Ishikawa (cell line): ENCODE measurements at regions not wholly inside any gene's neighbourhood (a gene's known extent, or its start where the extent isn't known, plus 50 kb on each side); places are given as distances from the start of the nearest gene placed in this dataset.

Source experiments
- CEBPB ChIP-seq: IDR thresholded peaks from 2 replicates; pipeline ENCODE4 v1.6.1; 2012
- CREB1 ChIP-seq: IDR thresholded peaks from 2 replicates; pipeline ENCODE4 v1.6.1; 2012; ENCODE audit warnings: low read depth
- EGR1 ChIP-seq: IDR thresholded peaks from 2 replicates; pipeline ENCODE4 v1.6.1; 2012
- EP300 ChIP-seq: IDR thresholded peaks from 2 replicates; pipeline ENCODE4 v1.6.1; 2012; ENCODE audit warnings: borderline replicate concordance
- FOXM1 ChIP-seq: IDR thresholded peaks from 2 replicates; pipeline ENCODE4 v1.6.1; 2012; ENCODE audit warnings: low read depth, borderline replicate concordance
- NFIC ChIP-seq: IDR thresholded peaks from 2 replicates; pipeline ENCODE4 v1.6.1; 2012
- RAD21 ChIP-seq: IDR thresholded peaks from 2 replicates; pipeline ENCODE4 v1.6.1; 2012; ENCODE audit warnings: low read depth
- REST ChIP-seq: IDR thresholded peaks from 2 replicates; pipeline ENCODE4 v1.6.1; 2012; ENCODE audit warnings: low read depth, mild to moderate bottlenecking
- TAF1 ChIP-seq: IDR thresholded peaks from 2 replicates; pipeline ENCODE4 v1.6.1; 2012; ENCODE audit warnings: low read depth, mild to moderate bottlenecking
- TCF12 ChIP-seq: IDR thresholded peaks from 2 replicates; pipeline ENCODE4 v1.6.1; 2012; ENCODE audit warnings: low read depth
- YY1 ChIP-seq: IDR thresholded peaks from 2 replicates; pipeline ENCODE4 v1.6.1; 2012; ENCODE audit warnings: low read depth
- ZBTB7A ChIP-seq: IDR thresholded peaks from 2 replicates; pipeline ENCODE4 v1.6.1; 2012; ENCODE audit warnings: low read depth
- TF ChIP-seq, protein P1 (sequence below): IDR thresholded peaks from 2 replicates; pipeline ENCODE4 v1.6.1; 2012
- TF ChIP-seq, protein P2 (sequence below): IDR thresholded peaks from 2 replicates; pipeline ENCODE4 v1.6.1; 2012

GRCh38 chr2:128755695-128756364, 437.2 kb upstream of the HS6ST1 start:
- TF ChIP-seq, protein P1, sequence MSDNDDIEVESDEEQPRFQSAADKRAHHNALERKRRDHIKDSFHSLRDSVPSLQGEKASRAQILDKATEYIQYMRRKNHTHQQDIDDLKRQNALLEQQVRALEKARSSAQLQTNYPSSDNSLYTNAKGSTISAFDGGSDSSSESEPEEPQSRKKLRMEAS = no peak
- no peak for TF ChIP-seq EP300
- TF ChIP-seq FOXM1 = no peak
- TF ChIP-seq CREB1 = no peak
- TF ChIP-seq ZBTB7A = no peak
- no peak for TF ChIP-seq REST
- no peak for TF ChIP-seq CEBPB
- no peak for TF ChIP-seq YY1
- TF ChIP-seq TCF12 = no peak
- TF ChIP-seq TAF1 = no peak
- TF ChIP-seq, protein P2, sequence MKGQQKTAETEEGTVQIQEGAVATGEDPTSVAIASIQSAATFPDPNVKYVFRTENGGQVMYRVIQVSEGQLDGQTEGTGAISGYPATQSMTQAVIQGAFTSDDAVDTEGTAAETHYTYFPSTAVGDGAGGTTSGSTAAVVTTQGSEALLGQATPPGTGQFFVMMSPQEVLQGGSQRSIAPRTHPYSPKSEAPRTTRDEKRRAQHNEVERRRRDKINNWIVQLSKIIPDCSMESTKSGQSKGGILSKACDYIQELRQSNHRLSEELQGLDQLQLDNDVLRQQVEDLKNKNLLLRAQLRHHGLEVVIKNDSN = no peak
- no peak for TF ChIP-seq EGR1
- no peak for TF ChIP-seq RAD21
- no peak for TF ChIP-seq NFIC
